Smooth muscle cell (in vitro differentiated cells): ENCODE measurements at regions not wholly inside any gene's neighbourhood (a gene's known extent, or its start where the extent isn't known, plus 50 kb on each side); places are given as distances from the start of the nearest gene placed in this dataset.

Experiments
- DNase-seq: peaks from one replicate; lab custom pipeline; 2025; ENCODE audit not compliant: unreplicated experiment; lab: John Stamatoyannopoulos, UW
- H2AFZ ChIP-seq: fragments of 200-600 bp; sonication (generic); 2 replicates; pipeline ENCODE4 v1.6.0; 2016; ENCODE audit warnings: antibody characterized with exemption, low read depth, mild to moderate bottlenecking
- H3F3A ChIP-seq: fragments of 200-600 bp; sonication (generic); 2 replicates; pipeline ENCODE4 v1.6.0; 2017; ENCODE audit warnings: antibody characterized with exemption, low read depth
- H3K27ac ChIP-seq: fragments of 200-600 bp; sonication (generic); 2 replicates; pipeline ENCODE4 v1.5.1; 2016; ENCODE audit warnings: low read depth, mild to moderate bottlenecking
- H3K27me3 ChIP-seq: fragments of 200-600 bp; sonication (generic); 2 replicates; pipeline ENCODE4 v1.6.1; 2016; ENCODE audit warnings: low read depth, mild to moderate bottlenecking
- H3K36me3 ChIP-seq: fragments of 200-600 bp; sonication (generic); 2 replicates; pipeline ENCODE4 v1.5.1; 2016; ENCODE audit warnings: low read depth
- H3K4me1 ChIP-seq: fragments of 200-600 bp; sonication (generic); 2 replicates; pipeline ENCODE4 v1.5.1; 2016; ENCODE audit warnings: low read depth
- H3K4me2 ChIP-seq: fragments of 200-600 bp; sonication (generic); 2 replicates; pipeline ENCODE4 v1.6.0; 2016; ENCODE audit warnings: mild to moderate bottlenecking
- H3K4me3 ChIP-seq: fragments of 200-600 bp; sonication (generic); 2 replicates; pipeline ENCODE4 v1.5.1; 2016; ENCODE audit warnings: mild to moderate bottlenecking
- H3K79me2 ChIP-seq: fragments of 200-600 bp; sonication (generic); 2 replicates; pipeline ENCODE4 v1.6.0; 2016; ENCODE audit warnings: low read depth, mild to moderate bottlenecking
- H3K9ac ChIP-seq: fragments of 200-600 bp; sonication (generic); 2 replicates; pipeline ENCODE4 v1.6.0; 2016; ENCODE audit warnings: low read depth
- H3K9me3 ChIP-seq: fragments of 200-600 bp; sonication (generic); replicated peaks from 2 replicates; pipeline ENCODE4 v1.5.1; 2016; ENCODE audit warnings: low read depth
- H4K20me1 ChIP-seq: fragments of 200-600 bp; sonication (generic); 2 replicates; pipeline ENCODE4 v1.6.0; 2016; ENCODE audit warnings: low read depth
- CTCF ChIP-seq: fragments of 200-600 bp; sonication (generic); IDR thresholded peaks from 2 replicates; pipeline ENCODE4 v1.5.1; 2017; ENCODE audit warnings: borderline replicate concordance, mild to moderate bottlenecking, antibody characterized with exemption; ENCODE audit not compliant: insufficient read depth, poor library complexity, severe bottlenecking
- WGBS: methylation state at CpG from one replicate; pipeline ENCODE4 v1.1.7; 2016; ENCODE audit warnings: low lambda C conversion rate; 5-methylcytosine and 5-hydroxymethylcytosine counted together

- no peak overlapping the region for H3K4me3 ChIP-seq
- DNase-seq: no peak
- no peak overlapping the region for H3K27ac ChIP-seq
- H2AFZ ChIP-seq: no peak overlapping the region
- H3K27me3 ChIP-seq: peaks cover 12% of the 10 kb centered on the region
- 96% methylated on average over 1 of the region's 1 CpG for WGBS
- H3F3A ChIP-seq: no peaks in the 10 kb centered on the region
- H3K9me3 ChIP-seq: no peaks in the 10 kb centered on the region
- H3K36me3 ChIP-seq: no peaks in the 10 kb centered on the region
- no peak overlapping the region for H3K9ac ChIP-seq
- no peaks in the 10 kb centered on the region for H4K20me1 ChIP-seq
- no peaks in the 10 kb centered on the region for H3K4me1 ChIP-seq
- TF ChIP-seq CTCF: no peak
- H3K4me2 ChIP-seq: no peak overlapping the region
- no peaks in the 10 kb centered on the region for H3K79me2 ChIP-seq
Observed at GRCh38 chr20:52364405-52364804, 172.8 kb upstream of the ZFP64 start.

GRCh38 chr20:52361650-52362049, 170.1 kb upstream of the ZFP64 start:
- no peak overlapping the region for H2AFZ ChIP-seq
- 94% methylated on average over 3 of the region's 3 CpGs for WGBS
- H4K20me1 ChIP-seq: no peaks in the 10 kb centered on the region
- no peak overlapping the region for H3K9ac ChIP-seq
- TF ChIP-seq CTCF: no peak
- H3K79me2 ChIP-seq: no peaks in the 10 kb centered on the region
- H3K36me3 ChIP-seq: no peaks in the 10 kb centered on the region
- H3K4me2 ChIP-seq: no peak overlapping the region
- DNase-seq: no peak
- no peak overlapping the region for H3K27ac ChIP-seq
- peaks cover 28% of the 10 kb centered on the region for H3K27me3 ChIP-seq
- H3F3A ChIP-seq: no peaks in the 10 kb centered on the region
- H3K4me1 ChIP-seq: no peaks in the 10 kb centered on the region
- H3K4me3 ChIP-seq: no peak overlapping the region
- no peaks in the 10 kb centered on the region for H3K9me3 ChIP-seq

DNA sequence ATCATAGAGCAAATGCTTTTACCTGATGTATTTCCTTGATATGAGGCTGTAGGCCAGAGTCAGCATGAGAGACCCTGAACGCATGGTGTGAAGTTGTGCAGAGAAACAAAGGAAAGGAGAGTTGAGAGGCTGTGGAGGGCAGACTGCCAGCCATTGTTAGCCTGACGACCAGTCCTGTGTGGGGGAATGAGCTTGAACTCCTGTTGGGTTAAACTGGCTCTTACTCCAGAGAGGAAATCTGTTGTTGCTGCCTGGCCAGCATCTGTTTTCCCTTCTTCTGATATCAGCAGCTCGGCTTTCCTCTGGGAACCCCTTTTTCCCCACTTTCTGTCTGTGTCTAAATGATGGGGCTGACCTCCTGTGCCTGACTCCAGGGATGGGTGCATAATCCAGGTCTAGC, 158.2 kb upstream of the ZFP64 start:
- 84% methylated on average over 3 of the region's 3 CpGs for WGBS
- no peaks in the 10 kb centered on the region for H3K27me3 ChIP-seq
- H3K4me3 ChIP-seq: no peak overlapping the region
- no peak overlapping the region for H3K27ac ChIP-seq
- no peaks in the 10 kb centered on the region for H3K36me3 ChIP-seq
- TF ChIP-seq CTCF: no peak
- no peaks in the 10 kb centered on the region for H3K9me3 ChIP-seq
- H3K4me1 ChIP-seq: no peaks in the 10 kb centered on the region
- no peak overlapping the region for H2AFZ ChIP-seq
- H4K20me1 ChIP-seq: no peaks in the 10 kb centered on the region
- no peak overlapping the region for H3K9ac ChIP-seq
- no peak overlapping the region for H3K4me2 ChIP-seq
- no peaks in the 10 kb centered on the region for H3F3A ChIP-seq
- DNase-seq: no peak
- no peaks in the 10 kb centered on the region for H3K79me2 ChIP-seq

GRCh38 chr20:52348434-52348833, 156.9 kb upstream of the ZFP64 start:
- no peaks in the 10 kb centered on the region for H3K9me3 ChIP-seq
- H4K20me1 ChIP-seq: no peaks in the 10 kb centered on the region
- no peak for DNase-seq
- H2AFZ ChIP-seq: no peak overlapping the region
- no peaks in the 10 kb centered on the region for H3K79me2 ChIP-seq
- 43% methylated on average over 2 of the region's 2 CpGs for WGBS
- no peak for TF ChIP-seq CTCF
- peak overlapping the region; percentile 43 for H3K27ac ChIP-seq
- H3K4me2 ChIP-seq: peak overlapping the region; percentile 43
- no peaks in the 10 kb centered on the region for H3K4me1 ChIP-seq
- H3K27me3 ChIP-seq: no peaks in the 10 kb centered on the region
- no peaks in the 10 kb centered on the region for H3F3A ChIP-seq
- H3K4me3 ChIP-seq: no peak overlapping the region
- no peaks in the 10 kb centered on the region for H3K36me3 ChIP-seq
- H3K9ac ChIP-seq: no peak overlapping the region
